CMK (cell line): ENCODE measurements at regions not wholly inside any gene's neighbourhood (a gene's known extent, or its start where the extent isn't known, plus 50 kb on each side); places are given as distances from the start of the nearest gene placed in this dataset.

Experiments used
- DNase-seq: peaks from one replicate; pipeline ENCODE4 v3.0.0-alpha.2; 2010; ENCODE audit warnings: low read depth

DNA sequence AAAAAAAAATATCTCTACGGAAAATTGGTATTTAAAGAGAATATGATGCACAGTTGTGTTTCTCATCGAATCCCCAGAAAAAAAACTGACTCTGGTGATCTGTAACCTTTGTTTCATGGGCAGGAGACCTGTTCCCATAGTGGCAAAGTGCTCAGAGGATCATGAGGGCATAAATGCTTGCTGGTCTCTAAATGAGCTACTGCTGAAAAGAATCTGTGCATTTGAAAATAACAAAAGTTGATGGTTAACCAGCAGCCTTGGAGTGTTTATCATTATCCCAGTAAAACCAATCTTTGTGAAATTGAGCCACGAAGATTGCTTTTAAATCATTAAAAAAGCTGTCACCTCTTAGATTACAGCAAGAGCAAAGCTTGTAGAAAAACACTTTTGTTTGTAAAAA is 775.4 kb downstream of the MTRR start:
- no peak for DNase-seq

DNA sequence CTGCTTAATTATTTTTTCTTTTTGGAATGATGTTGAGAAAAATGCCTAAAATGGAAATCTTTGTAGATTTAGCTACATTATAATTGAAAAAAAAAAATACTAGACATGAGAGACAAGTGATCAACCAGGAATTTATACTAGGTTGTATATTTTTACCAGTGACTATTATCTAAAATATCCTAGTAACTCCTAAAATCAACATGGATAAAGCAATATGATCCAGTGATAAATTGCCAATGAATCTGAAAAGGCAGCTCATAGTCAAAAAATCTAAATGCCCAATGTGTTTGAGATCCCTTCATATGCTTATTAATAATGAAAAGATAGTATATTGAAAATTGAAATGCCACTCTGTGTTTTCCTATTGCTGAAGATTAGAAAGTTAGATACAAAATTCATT is 778.2 kb downstream of the MTRR start:
- no peak for DNase-seq

GRCh38 chr5:8650186-8650585 is 781.2 kb downstream of the MTRR start:
- no peak for DNase-seq

DNA sequence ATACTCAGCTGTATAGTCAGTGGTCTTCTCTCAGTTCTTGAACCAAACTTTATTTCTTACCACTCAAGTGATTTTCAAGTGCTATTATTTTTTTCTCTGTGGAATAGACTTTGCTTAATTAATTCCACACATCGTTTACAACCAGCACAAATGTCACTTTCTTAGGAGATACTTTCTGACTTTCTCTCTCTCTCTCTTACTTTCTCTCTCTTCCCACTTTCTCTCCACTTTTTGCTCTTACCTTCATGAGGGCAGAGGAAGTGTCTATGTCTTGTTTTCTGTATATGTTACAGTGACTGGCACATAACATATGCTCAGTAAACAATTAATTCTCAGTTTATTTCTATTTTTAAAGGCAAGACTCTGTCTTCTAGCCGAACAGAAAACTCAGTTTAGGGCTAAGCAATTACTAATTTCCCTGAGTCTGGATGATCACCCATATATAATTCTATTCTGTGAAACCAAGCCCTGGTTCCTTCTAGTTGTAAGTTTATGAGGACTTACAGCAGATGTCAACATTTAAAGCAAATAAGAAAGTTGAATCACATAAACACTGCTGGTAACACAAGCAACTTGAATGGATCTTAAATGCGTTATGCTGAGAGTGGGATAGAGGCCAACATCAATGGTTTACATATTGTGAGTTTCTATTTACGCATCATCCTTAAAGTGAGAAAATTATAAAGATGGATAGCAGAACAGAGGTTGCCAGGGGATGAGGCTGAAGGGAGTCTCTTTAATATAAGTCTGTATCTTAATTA is 791.4 kb downstream of the MTRR start:
- no peak for DNase-seq

- DNase-seq, result no peak
Observed at GRCh38 chr5:8663374-8663773, 794.4 kb downstream of the MTRR start.

DNA sequence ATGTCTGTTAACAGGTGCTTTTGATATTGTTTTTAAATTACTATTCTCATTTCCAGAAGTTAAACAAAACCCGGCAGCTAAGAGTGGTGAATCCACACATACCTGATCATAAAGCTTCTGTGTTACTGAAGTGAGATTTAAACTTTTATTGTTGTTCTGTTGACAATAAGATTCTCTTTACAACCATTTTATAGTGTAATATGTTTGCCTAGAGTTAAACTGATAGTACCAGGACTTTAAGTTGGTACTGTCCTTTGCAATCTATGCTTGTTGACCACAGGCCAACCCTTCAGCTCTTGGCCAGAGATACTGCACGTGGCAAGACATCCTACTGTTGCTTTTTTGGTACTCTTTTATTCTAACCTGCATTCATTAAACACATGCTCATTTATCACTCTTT is 806.2 kb downstream of the MTRR start:
- no peak for DNase-seq

DNA sequence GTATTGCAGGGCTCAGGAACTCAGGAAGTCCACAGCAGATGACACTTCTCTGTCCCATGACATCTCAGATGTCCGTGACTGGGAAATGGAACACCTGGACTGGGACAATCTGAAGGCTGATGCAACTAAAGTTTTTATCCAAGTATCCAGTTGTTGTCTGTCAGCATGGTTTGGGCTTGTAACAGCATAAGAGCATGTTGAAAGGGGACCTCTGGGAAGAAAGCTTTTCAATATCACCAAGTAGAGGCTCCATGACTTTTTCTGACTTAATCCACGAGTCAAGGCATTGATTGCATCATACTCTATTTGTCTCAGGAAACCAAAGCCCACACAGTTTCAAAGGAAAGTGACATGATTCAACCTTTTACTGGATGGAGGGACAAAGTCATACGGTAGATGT is 807.7 kb downstream of the MTRR start:
- DNase-seq, result no peak

DNA sequence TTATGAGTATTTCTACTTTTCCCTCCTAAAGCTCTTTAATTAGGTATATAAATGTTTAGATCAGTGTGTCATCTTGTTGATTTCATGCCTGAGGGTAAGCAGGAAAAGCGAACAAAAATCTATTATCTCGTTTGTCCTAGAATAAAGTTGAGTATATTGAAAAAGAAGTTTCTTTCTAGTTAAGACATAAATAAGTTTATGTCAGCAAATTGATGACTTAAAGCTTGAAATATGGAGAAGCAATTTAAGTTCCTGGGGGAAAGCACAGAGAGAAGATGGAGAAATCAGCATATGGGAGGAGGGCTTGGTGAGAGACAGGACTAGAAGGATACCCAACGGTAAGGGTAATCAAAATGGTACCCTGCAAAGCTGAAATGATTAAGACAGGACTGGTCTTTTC is 813.4 kb downstream of the MTRR start:
- DNase-seq, result no peak

- no peak for DNase-seq
Observed at GRCh38 chr5:8683496-8683895, 814.5 kb downstream of the MTRR start.

GRCh38 chr5:8685704-8686103 is 816.8 kb downstream of the MTRR start:
- no peak for DNase-seq

- DNase-seq, result no peak
Observed at GRCh38 chr5:8686707-8687106, 817.8 kb downstream of the MTRR start.

DNA sequence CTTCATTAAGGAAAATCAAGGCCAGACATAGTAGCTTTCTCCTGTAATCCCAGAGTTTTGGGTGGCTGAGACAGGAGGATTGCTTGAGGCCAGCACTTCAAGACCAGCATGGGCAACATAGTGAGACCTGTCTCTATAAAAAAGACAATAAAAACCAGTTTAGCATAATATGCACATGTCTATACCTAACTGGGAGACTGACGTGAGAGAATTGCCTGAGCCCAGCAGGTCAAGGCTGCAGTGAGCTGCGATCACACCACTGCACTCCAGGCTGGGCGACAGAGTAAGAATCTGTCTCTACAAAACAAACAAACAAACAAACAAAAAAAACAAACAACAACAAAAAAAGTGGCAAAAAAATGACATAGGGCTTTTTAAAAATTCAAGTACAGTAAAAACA is 820.8 kb downstream of the MTRR start:
- no peak for DNase-seq

DNA sequence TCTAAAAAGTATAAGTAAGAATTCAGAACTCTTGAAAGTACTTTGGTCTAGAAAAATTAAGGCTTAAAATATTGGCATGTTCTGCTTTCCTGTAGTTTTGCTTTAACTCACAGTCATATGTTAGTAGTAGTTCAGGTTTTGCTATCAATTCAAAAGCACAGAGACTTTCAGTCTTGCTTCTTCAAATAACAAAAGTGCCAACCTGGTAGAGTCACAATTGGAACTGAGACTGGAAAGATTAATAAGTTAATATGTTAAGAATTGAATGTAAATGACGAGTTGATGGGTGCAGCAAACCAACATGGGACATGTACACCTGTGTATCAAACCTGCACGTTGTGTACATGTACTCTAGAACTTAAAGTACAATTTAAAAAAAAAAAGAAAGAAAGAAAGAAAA is 822.3 kb downstream of the MTRR start:
- DNase-seq, result no peak

DNA sequence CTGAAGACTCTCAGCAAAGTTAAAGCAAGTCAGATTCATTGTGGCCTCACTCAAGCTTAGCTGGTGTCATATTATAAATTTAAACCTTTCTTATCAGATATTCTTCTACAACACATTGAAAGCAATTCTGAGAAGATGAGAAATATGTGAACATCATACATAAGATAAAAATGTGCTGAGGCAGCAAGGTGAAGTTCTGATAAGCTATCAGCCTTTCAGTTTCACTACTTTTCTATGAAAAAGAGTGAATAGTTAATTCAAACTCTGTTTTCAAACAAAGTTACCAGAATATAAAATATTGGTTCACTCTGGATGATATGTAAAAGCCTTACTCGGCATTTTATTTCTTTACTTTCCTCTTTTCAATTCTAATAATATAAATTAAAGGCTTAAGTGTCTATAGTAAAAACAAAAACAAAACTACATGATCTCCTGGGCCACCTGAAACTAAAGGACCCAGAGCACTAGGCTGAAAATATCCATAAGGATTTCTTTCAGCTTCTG is 824.4 kb downstream of the MTRR start:
- DNase-seq, result no peak

- DNase-seq, result no peak
Observed at GRCh38 chr5:8694545-8694944, 825.6 kb downstream of the MTRR start.

DNA sequence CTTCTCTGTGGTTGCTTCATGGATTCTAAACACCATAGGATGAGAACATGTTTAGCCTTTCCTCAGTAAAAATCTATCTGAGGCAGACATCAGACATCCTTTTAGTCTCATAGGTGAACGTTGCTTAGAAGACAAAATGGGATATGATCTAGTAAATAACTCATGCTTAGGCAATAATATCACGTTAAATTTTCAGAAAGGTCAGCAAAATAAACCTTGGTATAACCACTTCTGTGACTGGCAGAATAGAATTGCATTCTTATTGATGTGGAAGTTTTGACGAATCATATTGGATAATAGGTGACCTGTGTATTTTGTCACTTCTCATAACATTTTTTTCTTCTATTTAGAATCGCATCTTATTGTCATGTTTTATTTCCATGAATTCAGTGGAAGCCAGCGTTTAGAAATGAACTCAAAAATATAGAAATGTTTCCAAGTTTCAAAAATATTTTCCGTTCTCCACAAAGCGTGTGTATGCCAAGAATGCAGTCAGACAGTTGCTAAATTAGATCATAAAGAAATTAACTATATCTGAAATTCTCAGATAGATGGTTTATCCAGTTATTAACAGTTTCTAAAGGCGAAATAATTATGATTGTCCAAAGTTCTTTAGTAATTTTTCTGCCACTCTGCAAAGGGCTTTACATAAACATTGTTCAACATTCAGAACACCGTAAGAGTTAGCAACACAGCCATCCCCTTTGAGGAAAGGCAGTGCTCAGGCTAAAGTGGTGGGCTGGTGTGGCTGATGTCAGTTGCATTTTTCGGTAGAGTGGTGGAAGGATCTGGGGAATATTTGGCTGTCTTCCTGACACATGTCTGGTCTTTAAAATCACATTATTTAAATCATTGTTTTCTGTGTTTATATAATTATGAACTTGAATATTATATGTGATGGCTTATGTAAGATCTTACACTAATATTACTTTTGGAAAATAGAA is 827.2 kb downstream of the MTRR start:
- no peak for DNase-seq

DNA sequence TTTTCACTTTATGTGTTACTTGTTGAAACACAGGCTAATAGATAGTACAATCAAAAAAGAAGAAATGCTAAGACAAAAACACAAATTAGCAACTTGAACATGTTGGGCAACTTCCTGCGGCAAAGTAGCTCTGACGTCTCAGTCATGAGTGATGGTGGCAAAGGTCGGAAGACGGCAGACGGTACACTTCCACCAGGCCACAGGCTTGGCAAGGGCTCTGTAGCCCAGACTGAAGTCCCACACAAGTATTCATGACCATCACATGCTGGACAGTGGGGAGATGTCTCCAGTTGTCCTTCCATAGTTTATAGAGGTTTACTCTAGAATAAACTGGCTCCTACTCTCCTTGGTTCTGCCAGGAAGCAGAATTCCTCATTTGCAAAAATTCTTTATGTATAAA is 831.3 kb downstream of the MTRR start:
- no peak for DNase-seq

DNA sequence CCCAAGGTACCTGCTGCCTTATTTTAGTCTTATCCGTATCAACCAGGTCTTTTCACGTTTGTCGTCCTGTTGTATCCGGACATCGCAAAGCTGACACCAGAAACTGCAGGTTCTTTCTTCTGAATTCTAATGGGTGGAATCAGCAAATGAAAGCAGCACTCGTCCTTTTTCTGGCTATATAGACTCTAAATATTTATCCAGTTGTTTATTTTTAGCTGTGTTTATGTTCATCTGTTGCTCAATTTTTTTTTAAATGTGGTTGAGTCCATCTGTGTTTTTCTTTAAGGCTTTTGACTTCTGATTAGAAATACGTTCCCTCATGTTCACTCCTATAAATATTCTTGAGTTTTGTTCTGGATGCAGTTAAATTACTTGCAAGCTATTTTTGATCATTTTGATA is 831.7 kb downstream of the MTRR start:
- no peak for DNase-seq

- DNase-seq, result no peak
Observed at GRCh38 chr5:8701251-8701650, 832.3 kb downstream of the MTRR start.

DNA sequence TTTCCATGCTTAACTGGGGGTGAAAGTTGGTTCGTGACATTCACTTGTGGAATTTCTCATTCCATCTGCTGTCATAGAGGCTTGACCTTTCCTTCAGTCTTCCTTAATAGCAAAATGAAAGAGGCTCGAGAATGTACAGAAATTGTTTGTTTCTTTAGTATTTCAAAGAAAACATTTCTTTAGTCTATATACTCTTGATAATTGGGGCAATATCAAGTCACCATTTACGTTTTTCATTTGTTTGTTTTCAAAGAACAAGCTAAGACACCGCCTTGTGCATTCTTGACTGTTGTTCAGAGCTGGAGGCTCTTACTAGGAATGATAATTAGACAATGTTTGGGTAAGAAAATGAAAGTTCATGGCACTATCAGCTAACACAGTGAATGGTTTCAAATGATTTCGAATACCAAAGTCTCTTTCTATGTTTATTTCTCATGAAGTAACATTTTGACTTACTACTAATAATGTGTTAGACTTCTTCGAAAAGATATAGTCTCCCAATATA is 835.4 kb downstream of the SEMA5A start:
- no peak for DNase-seq

GRCh38 chr5:8714198-8714597 is 831.7 kb downstream of the SEMA5A start:
- DNase-seq, result no peak

DNA sequence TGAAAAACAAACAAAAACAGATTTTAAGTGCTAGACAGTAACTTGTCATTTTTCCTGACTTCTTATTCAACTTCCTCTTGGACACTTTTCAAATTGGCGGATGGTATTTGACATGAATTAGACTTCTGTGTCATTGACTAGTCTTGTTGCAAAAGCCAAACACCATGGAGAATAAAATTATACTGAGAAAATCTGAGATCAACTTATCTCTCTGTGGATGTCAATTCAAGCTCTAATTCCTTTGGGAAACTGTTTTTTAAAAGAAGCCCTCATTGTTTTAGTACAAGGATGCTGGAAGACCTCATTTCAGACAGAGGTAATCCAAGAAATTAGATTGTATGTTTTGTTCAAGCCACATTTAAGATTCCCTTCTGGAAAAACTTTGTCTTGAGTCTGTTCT is 831.0 kb downstream of the SEMA5A start:
- no peak for DNase-seq

DNA sequence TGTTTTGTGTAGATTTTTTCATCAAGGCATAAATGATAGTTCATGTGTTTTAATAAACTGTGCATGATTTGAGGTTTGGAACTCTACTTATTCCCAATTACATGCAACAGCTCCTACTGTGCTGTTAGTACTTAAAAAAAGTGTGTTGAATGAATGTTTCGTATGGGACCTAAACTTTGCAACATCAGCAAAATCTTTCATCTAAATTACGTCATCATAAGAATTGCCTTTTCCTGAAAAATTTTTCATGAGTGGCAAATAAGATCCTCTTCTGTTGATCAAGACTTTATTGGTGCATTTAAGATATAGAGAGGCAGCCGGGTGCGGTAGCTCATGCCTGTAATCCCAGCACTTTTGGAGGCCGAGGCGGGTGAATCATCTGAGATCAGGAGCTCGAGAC is 826.1 kb downstream of the SEMA5A start:
- no peak for DNase-seq
